ENCODE measurements at regions not wholly inside any gene's neighbourhood (a gene's known extent, or its start where the extent isn't known, plus 50 kb on each side); places are given as distances from the start of the nearest gene placed in this dataset.
A peak's percentile ranks its signal among the peaks of the same experiment; 100 is the strongest.
"Not testable (repeated sequence)": the region's sequence is repeated elsewhere in the genome, so short reads cannot be mapped to it uniquely, and the experiment has no call there.

- no peak for DNase-seq (ENCODE audit: low read depth)
Observed at GRCh38 chr20:55166063-55166462, 690.7 kb downstream of the DOK5 start.

DNA sequence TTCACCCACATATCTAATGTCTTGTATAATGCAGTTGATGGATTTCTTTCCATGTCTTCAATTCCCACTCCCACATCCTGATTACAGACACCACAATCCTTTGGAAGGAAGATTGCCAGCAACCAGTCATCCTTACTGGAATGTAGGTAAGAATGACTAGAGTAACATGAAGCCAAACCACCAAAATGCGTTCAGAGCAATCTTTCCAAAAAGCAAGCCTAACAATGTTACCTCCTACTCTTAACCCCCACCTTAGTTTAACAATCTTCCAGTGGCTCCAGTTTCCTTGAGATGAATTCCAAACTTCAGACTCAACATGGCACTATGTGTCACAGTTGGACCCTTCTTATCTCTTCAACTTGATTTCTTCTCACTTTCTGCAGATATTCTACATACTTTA is 685.6 kb downstream of the DOK5 start:
- peak; percentile 64 for DNase-seq (ENCODE audit: low read depth)

- peak; percentile 29 for DNase-seq (ENCODE audit: low read depth)
Observed at GRCh38 chr20:55160037-55160436, 684.6 kb downstream of the DOK5 start.

- DNase-seq (ENCODE audit: low read depth), result no peak
Observed at GRCh38 chr20:55159230-55159629, 683.8 kb downstream of the DOK5 start.

GRCh38 chr20:55158446-55158845 is 683.1 kb downstream of the DOK5 start:
- no peak for DNase-seq (ENCODE audit: low read depth)

- no peak for DNase-seq (ENCODE audit: low read depth)
Observed at GRCh38 chr20:55155360-55155759, 680.0 kb downstream of the DOK5 start.

- peak; percentile 5 for DNase-seq (ENCODE audit: low read depth)
Observed at GRCh38 chr20:55153001-55153645, 677.7 kb downstream of the DOK5 start.

- DNase-seq (ENCODE audit: low read depth), result no peak
Observed at GRCh38 chr20:55151171-55151570, 675.8 kb downstream of the DOK5 start.

DNA sequence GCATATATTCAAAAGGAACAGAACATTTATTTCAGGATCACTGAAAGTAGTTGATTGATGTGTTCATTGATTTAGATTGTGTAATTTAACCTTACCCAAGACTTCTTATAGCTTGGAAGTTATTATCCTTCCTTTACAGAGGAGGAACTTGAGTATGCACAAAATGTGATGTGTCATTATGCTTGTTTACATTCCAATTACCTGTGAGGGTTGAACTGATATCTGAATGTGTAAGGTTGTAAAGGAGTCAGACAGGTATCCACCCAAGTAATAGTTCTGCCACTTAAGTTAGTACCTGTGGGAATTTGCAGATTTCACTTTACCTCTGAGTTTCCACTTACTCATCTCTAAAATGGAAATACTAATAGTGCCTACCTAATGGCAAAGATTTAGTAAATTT is 668.2 kb downstream of the DOK5 start:
- no peak for DNase-seq (ENCODE audit: low read depth)

DNA sequence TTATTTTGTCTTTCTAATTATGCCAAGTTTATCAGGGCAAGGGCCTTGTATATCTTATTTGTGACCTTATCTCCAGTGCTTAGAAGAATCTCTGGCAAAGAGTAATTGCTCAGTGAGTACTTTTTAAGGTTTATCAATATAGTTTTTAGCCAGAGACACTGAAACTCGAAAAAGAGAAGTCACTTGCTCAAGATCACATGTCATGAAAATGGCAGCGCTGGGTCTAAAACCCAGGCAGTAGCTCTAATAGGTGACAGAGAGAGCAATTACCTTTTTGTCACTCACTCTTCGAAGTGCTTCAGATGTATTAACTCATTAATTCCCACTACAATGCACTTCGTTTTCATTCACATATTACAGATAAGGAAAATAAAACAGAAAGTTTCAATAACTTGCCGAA is 667.5 kb downstream of the DOK5 start:
- no peak for DNase-seq (ENCODE audit: low read depth)

DNA sequence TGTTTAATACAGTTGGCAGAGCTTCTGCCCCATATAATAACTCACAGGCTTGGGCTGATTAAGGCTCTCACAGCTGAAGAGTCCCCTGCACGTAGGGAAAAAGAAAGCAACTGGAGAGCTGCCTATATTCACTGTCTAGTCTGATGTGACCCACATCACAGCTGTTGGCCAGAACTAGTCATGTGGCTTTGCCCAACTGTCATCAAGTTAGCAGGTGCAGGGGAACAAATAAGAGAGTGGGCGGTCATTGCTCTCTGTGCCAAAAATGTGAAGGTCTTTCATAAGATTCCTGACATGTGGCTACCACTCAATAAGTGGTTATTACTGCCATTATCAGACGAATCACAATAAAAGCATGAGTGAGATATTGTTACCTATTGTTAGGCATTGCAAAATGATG is 665.2 kb downstream of the DOK5 start:
- DNase-seq (ENCODE audit: low read depth), result no peak

GRCh38 chr20:55139173-55139765 is 663.9 kb downstream of the DOK5 start:
- no peak for DNase-seq (ENCODE audit: low read depth)

DNA sequence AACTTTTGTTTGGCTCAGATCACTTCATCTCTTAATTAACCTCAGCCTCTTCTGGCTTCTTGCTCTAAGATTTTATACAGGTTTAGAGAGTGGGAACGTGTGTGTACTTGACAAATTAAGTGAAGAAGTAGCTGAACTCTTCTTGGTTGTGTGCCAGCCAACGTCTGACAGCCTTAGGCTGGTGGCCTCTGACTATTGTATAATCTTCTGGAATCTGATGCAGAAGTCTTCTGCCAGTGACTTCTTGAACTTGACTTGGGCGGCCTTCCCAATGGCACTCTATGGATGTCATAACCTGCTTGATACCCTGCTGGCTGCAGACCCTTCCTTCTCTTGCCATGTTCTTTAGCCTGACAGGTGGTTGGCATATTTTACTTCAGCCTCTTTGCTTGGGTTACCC is 660.5 kb downstream of the DOK5 start:
- DNase-seq (ENCODE audit: low read depth), result no peak

GRCh38 chr20:55132523-55132922 is 657.1 kb downstream of the DOK5 start:
- no peak for DNase-seq (ENCODE audit: low read depth)

DNA sequence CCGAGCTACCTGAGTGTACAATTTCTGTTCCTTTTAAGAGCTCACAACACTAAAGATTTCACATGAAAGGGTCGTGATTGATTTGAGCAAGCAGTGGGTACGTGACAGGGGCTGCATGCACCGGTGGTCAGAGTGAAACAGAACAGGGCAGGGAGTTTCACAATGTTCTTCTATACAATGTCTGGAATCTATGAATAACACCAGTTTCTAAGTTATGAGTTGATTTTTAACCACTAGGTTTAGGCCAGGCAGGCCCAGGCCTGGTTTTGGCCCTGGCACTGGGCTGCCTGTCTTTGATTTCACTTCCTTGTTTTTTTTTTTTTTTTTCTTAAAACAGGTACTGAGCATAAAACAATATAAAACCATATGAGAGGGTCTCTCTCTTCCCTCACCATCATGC is 642.2 kb downstream of the DOK5 start:
- not testable (repeated sequence) for DNase-seq (ENCODE audit: low read depth)

DNA sequence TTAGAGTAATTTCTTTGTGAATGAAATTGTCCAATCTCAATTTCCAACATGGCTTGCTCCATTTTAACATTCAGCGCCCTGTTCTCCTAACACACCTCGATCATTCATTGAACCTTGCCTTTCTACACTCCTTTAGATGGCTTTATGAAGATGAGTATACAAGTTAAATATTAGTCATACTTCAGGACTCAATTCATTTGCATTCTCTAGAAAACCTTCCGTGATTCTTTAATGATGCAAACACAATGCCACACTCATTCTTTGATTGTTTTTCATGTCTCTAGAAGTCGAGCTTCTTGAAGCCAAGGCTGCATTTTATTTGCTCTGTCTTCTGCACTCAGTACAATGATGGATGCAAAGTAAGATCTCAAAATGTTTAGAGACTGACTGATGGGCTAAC is 641.2 kb downstream of the DOK5 start:
- no peak for DNase-seq (ENCODE audit: low read depth)

GRCh38 chr20:55103188-55103587 is 627.8 kb downstream of the DOK5 start:
- DNase-seq (ENCODE audit: low read depth), result no peak

GRCh38 chr20:55099251-55099650 is 623.9 kb downstream of the DOK5 start:
- DNase-seq (ENCODE audit: low read depth), result no peak

DNA sequence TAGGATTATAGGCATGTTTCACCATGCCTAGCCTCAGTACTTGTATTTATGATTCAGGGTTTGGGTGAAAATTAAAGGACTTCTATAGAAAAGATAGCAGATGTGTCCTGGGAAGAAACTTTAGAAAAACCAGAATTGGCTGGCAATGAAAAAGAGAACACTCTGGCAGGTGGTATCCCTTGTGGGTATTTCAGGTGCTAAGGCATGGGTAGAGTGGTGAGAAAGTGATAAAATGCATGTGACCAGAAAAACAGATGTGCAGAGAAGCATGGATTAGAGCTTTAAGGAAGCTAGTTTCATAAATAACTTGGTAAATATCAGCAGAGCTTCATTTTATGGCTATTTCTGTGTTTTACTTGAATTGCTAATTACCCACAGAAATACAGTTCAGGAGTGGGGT is 622.2 kb downstream of the DOK5 start:
- no peak for DNase-seq (ENCODE audit: low read depth)

GRCh38 chr20:55095745-55096400 is 620.5 kb downstream of the DOK5 start:
- no peak for DNase-seq (ENCODE audit: low read depth)

- DNase-seq (ENCODE audit: low read depth), result no peak
Observed at GRCh38 chr20:55094353-55094861, 619.0 kb downstream of the DOK5 start.

- DNase-seq (ENCODE audit: low read depth), result no peak
Observed at GRCh38 chr20:55090286-55090685, 614.9 kb downstream of the DOK5 start.

DNA sequence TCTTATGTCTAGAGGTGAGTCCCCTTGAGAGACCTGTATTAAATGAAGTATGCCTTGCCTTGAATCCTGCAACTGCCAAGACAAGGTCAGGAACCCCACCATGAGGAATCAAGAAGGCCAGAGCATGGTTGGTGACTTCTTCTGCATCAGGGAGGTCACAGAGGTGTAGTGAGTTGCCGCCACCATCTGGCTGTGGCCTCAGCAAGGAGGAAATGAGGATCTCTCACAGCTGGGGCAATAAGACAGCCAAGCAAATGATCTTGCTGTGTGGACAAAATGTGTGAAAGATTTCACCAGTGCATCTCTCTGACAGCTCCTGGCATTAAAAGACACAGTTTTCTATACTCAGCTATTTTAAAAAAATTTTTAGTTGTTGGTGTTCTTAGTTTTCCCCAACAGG is 611.0 kb downstream of the DOK5 start:
- DNase-seq (ENCODE audit: low read depth), result no peak
